ENCODE measurements at regions not wholly inside any gene's neighbourhood (a gene's known extent, or its start where the extent isn't known, plus 50 kb on each side); places are given as distances from the start of the nearest gene placed in this dataset.

GRCh38 chr2:122236925-122237324, 481.5 kb downstream of the TSN start:
- Mint-ChIP-seq H3K4me1 (no peaks in the 10 kb centered on the region), H3K4me3 (no peak overlapping the region), H3K27ac (no peak overlapping the region), H3K9me3 (no peaks in the 10 kb centered on the region), H3K36me3 (no peaks in the 10 kb centered on the region), H3K27me3 (no peaks in the 10 kb centered on the region)
- ATAC-seq (ENCODE audit: low read depth) (no peak), DNase-seq (no peak)
- POLR2A ChIA-PET: no interaction called here

- no peak overlapping the region for H3K27ac Mint-ChIP-seq
- H3K36me3 Mint-ChIP-seq: no peaks in the 10 kb centered on the region
- no peak for DNase-seq
- ATAC-seq (ENCODE audit: low read depth): no peak
- POLR2A ChIA-PET: no interaction called here
- H3K4me3 Mint-ChIP-seq: no peak overlapping the region
- no peaks in the 10 kb centered on the region for H3K9me3 Mint-ChIP-seq
- no peaks in the 10 kb centered on the region for H3K27me3 Mint-ChIP-seq
- no peaks in the 10 kb centered on the region for H3K4me1 Mint-ChIP-seq
These were observed 482.0 kb downstream of the TSN start for GRCh38 chr2:122237450-122237849.

- no peak for ATAC-seq (ENCODE audit: low read depth)
- H3K9me3 Mint-ChIP-seq: no peaks in the 10 kb centered on the region
- H3K4me3 Mint-ChIP-seq: no peak overlapping the region
These were observed 482.6 kb downstream of the TSN start for GRCh38 chr2:122238006-122238559.

GRCh38 chr2:122239440-122239839, 484.0 kb downstream of the TSN start:
- Mint-ChIP-seq H3K4me1 (no peaks in the 10 kb centered on the region), H3K27me3 (peaks cover 1% of the 10 kb centered on the region), H3K9me3 (no peaks in the 10 kb centered on the region), H3K27ac (no peak overlapping the region), H3K36me3 (no peaks in the 10 kb centered on the region), H3K4me3 (no peak overlapping the region)
- no peak for ATAC-seq (ENCODE audit: low read depth)
- no peak for DNase-seq
- POLR2A ChIA-PET: no interaction called here

More at GRCh38 chr2:122238006-122238559, 482.6 kb downstream of the TSN start:
- POLR2A ChIA-PET: no interaction called here
- no peaks in the 10 kb centered on the region for H3K4me1 Mint-ChIP-seq
- no peak for DNase-seq
- H3K36me3 Mint-ChIP-seq: no peaks in the 10 kb centered on the region
- no peak overlapping the region for H3K27ac Mint-ChIP-seq
- H3K27me3 Mint-ChIP-seq: no peaks in the 10 kb centered on the region

GRCh38 chr2:122244598-122245229, 489.3 kb downstream of the TSN start:
- DNase-seq: no peak
- H3K27me3 Mint-ChIP-seq: peaks cover 1% of the 10 kb centered on the region
- no peak for ATAC-seq (ENCODE audit: low read depth)
- no peak overlapping the region for H3K27ac Mint-ChIP-seq
- no peak overlapping the region for H3K4me3 Mint-ChIP-seq
- no peaks in the 10 kb centered on the region for H3K36me3 Mint-ChIP-seq
- H3K9me3 Mint-ChIP-seq: no peaks in the 10 kb centered on the region
- POLR2A ChIA-PET: no interaction called here
- H3K4me1 Mint-ChIP-seq: no peaks in the 10 kb centered on the region

- no peaks in the 10 kb centered on the region for H3K9me3 Mint-ChIP-seq
- POLR2A ChIA-PET: no interaction called here
- H3K4me3 Mint-ChIP-seq: no peak overlapping the region
- no peak overlapping the region for H3K27ac Mint-ChIP-seq
- no peaks in the 10 kb centered on the region for H3K36me3 Mint-ChIP-seq
- ATAC-seq (ENCODE audit: low read depth) (no peak), DNase-seq (no peak)
- H3K27me3 Mint-ChIP-seq: peaks cover 2% of the 10 kb centered on the region
- H3K4me1 Mint-ChIP-seq: no peaks in the 10 kb centered on the region
These were observed 494.2 kb downstream of the TSN start for GRCh38 chr2:122249673-122250072.

GRCh38 chr2:122251158-122251557, 495.7 kb downstream of the TSN start:
- no peak for DNase-seq
- no peak for ATAC-seq (ENCODE audit: low read depth)
- H3K4me1 Mint-ChIP-seq: no peaks in the 10 kb centered on the region
- no peak overlapping the region for H3K4me3 Mint-ChIP-seq
- no peaks in the 10 kb centered on the region for H3K36me3 Mint-ChIP-seq
- no peaks in the 10 kb centered on the region for H3K9me3 Mint-ChIP-seq
- no peak overlapping the region for H3K27ac Mint-ChIP-seq
- peaks cover 2% of the 10 kb centered on the region for H3K27me3 Mint-ChIP-seq
- POLR2A ChIA-PET: no interaction called here

- ATAC-seq (ENCODE audit: low read depth): no peak
- peaks cover 2% of the 10 kb centered on the region for H3K27me3 Mint-ChIP-seq
- no peaks in the 10 kb centered on the region for H3K9me3 Mint-ChIP-seq
- POLR2A ChIA-PET: no interaction called here
- H3K27ac Mint-ChIP-seq: no peak overlapping the region
- DNase-seq: no peak
- H3K4me3 Mint-ChIP-seq: no peak overlapping the region
- no peaks in the 10 kb centered on the region for H3K36me3 Mint-ChIP-seq
- no peaks in the 10 kb centered on the region for H3K4me1 Mint-ChIP-seq
These were observed 496.1 kb downstream of the TSN start for GRCh38 chr2:122251566-122251965.

- ATAC-seq (ENCODE audit: low read depth): no peak
- POLR2A ChIA-PET: no interaction called here
These were observed 500.5 kb downstream of the TSN start for GRCh38 chr2:122255924-122256323.

GRCh38 chr2:122261911-122262310, 506.5 kb downstream of the TSN start:
- H3K27me3 Mint-ChIP-seq: peaks cover 3% of the 10 kb centered on the region
- H3K9me3 Mint-ChIP-seq: no peaks in the 10 kb centered on the region
- H3K27ac Mint-ChIP-seq: no peak overlapping the region
- no peaks in the 10 kb centered on the region for H3K36me3 Mint-ChIP-seq
- no peak overlapping the region for H3K4me3 Mint-ChIP-seq
- no peaks in the 10 kb centered on the region for H3K4me1 Mint-ChIP-seq
- DNase-seq: no peak
- ATAC-seq (ENCODE audit: low read depth): no peak
- POLR2A ChIA-PET: no interaction called here

More at GRCh38 chr2:122255924-122256323, 500.5 kb downstream of the TSN start:
- no peak for DNase-seq
- Mint-ChIP-seq H3K4me1 (no peaks in the 10 kb centered on the region), H3K36me3 (no peaks in the 10 kb centered on the region), H3K27ac (no peak overlapping the region), H3K9me3 (no peaks in the 10 kb centered on the region), H3K27me3 (peaks cover 2% of the 10 kb centered on the region), H3K4me3 (no peak overlapping the region)

- DNase-seq: no peak
- ATAC-seq (ENCODE audit: low read depth): no peak
- POLR2A ChIA-PET: no interaction called here
- H3K27ac Mint-ChIP-seq: no peak overlapping the region
- no peak overlapping the region for H3K4me3 Mint-ChIP-seq
- H3K9me3 Mint-ChIP-seq: no peaks in the 10 kb centered on the region
- H3K4me1 Mint-ChIP-seq: no peaks in the 10 kb centered on the region
- peaks cover 3% of the 10 kb centered on the region for H3K27me3 Mint-ChIP-seq
- H3K36me3 Mint-ChIP-seq: no peaks in the 10 kb centered on the region
These were observed 508.3 kb downstream of the TSN start for GRCh38 chr2:122263746-122264145.

- Mint-ChIP-seq H3K36me3 (no peaks in the 10 kb centered on the region), H3K27ac (no peak overlapping the region), H3K4me3 (no peak overlapping the region), H3K27me3 (peaks cover 3% of the 10 kb centered on the region), H3K9me3 (no peaks in the 10 kb centered on the region), H3K4me1 (no peaks in the 10 kb centered on the region)
- DNase-seq (no peak), ATAC-seq (ENCODE audit: low read depth) (no peak)
- POLR2A ChIA-PET: no interaction called here
These were observed 511.2 kb downstream of the TSN start for GRCh38 chr2:122266636-122267035.

GRCh38 chr2:122267947-122268346, 512.5 kb downstream of the TSN start:
- no peaks in the 10 kb centered on the region for H3K4me1 Mint-ChIP-seq
- H3K9me3 Mint-ChIP-seq: no peaks in the 10 kb centered on the region
- ATAC-seq (ENCODE audit: low read depth): no peak
- POLR2A ChIA-PET: no interaction called here
- no peak overlapping the region for H3K4me3 Mint-ChIP-seq
- H3K36me3 Mint-ChIP-seq: no peaks in the 10 kb centered on the region
- no peak overlapping the region for H3K27ac Mint-ChIP-seq
- no peak for DNase-seq
- H3K27me3 Mint-ChIP-seq: no peaks in the 10 kb centered on the region

GRCh38 chr2:122273785-122274419, 518.5 kb downstream of the TSN start:
- Mint-ChIP-seq H3K4me1 (no peaks in the 10 kb centered on the region), H3K27ac (no peak overlapping the region), H3K9me3 (peaks cover 3% of the 10 kb centered on the region), H3K36me3 (no peaks in the 10 kb centered on the region), H3K27me3 (no peaks in the 10 kb centered on the region), H3K4me3 (no peak overlapping the region)
- no peak for ATAC-seq (ENCODE audit: low read depth)
- DNase-seq: no peak
- POLR2A ChIA-PET: no interaction called here
